ENCODE measurements at regions not wholly inside any gene's neighbourhood (a gene's known extent, or its start where the extent isn't known, plus 50 kb on each side); places are given as distances from the start of the nearest gene placed in this dataset.

DNA sequence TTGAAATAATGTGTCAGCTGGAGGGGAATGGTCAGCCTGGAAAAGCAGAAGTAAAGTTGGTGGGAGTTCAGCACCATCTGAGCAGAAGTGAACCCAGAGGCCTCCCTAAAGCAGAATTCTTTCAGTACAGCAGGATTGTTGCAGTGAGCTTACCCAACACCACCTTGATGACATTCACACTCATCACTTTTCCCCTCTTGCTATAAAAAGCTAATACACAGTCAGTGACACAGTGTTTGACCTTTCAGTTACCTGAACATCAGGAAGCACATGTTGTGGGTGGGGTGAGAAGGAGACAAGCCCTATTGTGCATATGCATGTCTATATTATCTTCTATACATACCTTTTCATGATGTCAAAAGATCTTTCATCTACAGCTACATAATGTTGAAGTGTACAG, 624.7 kb upstream of the ZFP42 start:
- Histone ChIP-seq H3K4me3 (ENCODE audit: control insufficient read depth in 1 of 7, extremely low read depth in 1 of 7, insufficient read depth in 4 of 7, low read depth in 2 of 7, low read length in 6 of 7) (no peak overlapping the region), H3K27ac (ENCODE audit: insufficient read depth in 1 of 2, low read depth in 1 of 2, low read length in 2 of 2, poor library complexity in 1 of 2, severe bottlenecking in 2 of 2) (no peak overlapping the region), H3K9me3 (ENCODE audit: control extremely low read depth in 1 of 5, control insufficient read depth in 4 of 5, insufficient read depth in 2 of 5, low read depth in 1 of 5, low read length in 4 of 5) (no peaks in the 10 kb centered on the region), H3K4me1 (ENCODE audit: control extremely low read depth in 1 of 4, control insufficient read depth in 4 of 4, insufficient read depth in 4 of 4, low read length in 3 of 4) (no peaks in the 10 kb centered on the region), H3K27me3 (replicated peaks in 2 of 5; ENCODE audit: control insufficient read depth in 4 of 5, insufficient read depth in 5 of 5, low read length in 4 of 5) (no peaks in the 10 kb centered on the region), H3K36me3 (ENCODE audit: control insufficient read depth in 4 of 4, insufficient read depth in 4 of 4, low read length in 3 of 4) (no peaks in the 10 kb centered on the region)
- ChIA-PET CTCF (no interaction called here), POLR2A (no interaction called here)
- no peak for DNase-seq

- Histone ChIP-seq H3K9me3 (ENCODE audit: control extremely low read depth in 1 of 5, control insufficient read depth in 4 of 5, insufficient read depth in 2 of 5, low read depth in 1 of 5, low read length in 4 of 5) (peaks cover 0 to 3% (median 0%) of the 10 kb centered on the region in 5 experiments), H3K4me1 (ENCODE audit: control extremely low read depth in 1 of 4, control insufficient read depth in 4 of 4, insufficient read depth in 4 of 4, low read length in 3 of 4) (no peaks in the 10 kb centered on the region), H3K36me3 (ENCODE audit: control insufficient read depth in 4 of 4, insufficient read depth in 4 of 4, low read length in 3 of 4) (no peaks in the 10 kb centered on the region), H3K27ac (ENCODE audit: insufficient read depth in 1 of 2, low read depth in 1 of 2, low read length in 2 of 2, poor library complexity in 1 of 2, severe bottlenecking in 2 of 2) (no peak overlapping the region), H3K27me3 (replicated peaks in 2 of 5; ENCODE audit: control insufficient read depth in 4 of 5, insufficient read depth in 5 of 5, low read length in 4 of 5) (no peaks in the 10 kb centered on the region), H3K4me3 (ENCODE audit: control insufficient read depth in 1 of 7, extremely low read depth in 1 of 7, insufficient read depth in 4 of 7, low read depth in 2 of 7, low read length in 6 of 7) (no peak overlapping the region)
- ChIA-PET POLR2A (no interaction called here), CTCF (no interaction called here)
- WGBS (ENCODE audit: insufficient coverage) = no CpG with 5 or more reads among the region's 3 CpGs
- no peak for DNase-seq
Measured at GRCh38 chr4:187378441-187378840, 617.1 kb upstream of the ZFP42 start.

DNA sequence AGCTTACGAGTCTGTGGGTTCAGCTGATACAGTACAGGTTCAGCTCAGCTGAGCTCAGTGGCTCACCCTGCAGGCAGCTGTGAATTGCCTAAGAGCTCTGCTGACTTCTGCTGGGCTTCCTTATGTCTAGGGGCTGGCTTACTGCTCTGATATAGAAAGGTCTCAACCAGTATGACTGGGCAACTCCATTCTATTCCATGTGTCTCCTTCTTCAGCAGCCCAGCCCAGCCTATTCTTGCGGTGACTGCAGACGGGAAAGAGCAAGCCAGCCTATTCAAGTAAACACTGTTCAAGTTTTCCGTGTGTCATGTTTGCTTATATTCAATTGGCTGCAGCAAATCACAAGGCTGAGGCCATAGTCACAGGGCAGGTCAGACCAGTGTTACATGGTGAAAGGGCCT, 615.4 kb upstream of the ZFP42 start:
- no peaks in the 10 kb centered on the region for H3K4me1 ChIP-seq (ENCODE audit: control extremely low read depth in 1 of 4, control insufficient read depth in 4 of 4, insufficient read depth in 4 of 4, low read length in 3 of 4)
- no peaks in the 10 kb centered on the region for H3K36me3 ChIP-seq (ENCODE audit: control insufficient read depth in 4 of 4, insufficient read depth in 4 of 4, low read length in 3 of 4)
- H3K27me3 ChIP-seq (replicated peaks in 2 of 5; ENCODE audit: control insufficient read depth in 4 of 5, insufficient read depth in 5 of 5, low read length in 4 of 5) = no peaks in the 10 kb centered on the region
- H3K4me3 ChIP-seq (ENCODE audit: control insufficient read depth in 1 of 7, extremely low read depth in 1 of 7, insufficient read depth in 4 of 7, low read depth in 2 of 7, low read length in 6 of 7) = no peak overlapping the region
- CTCF ChIA-PET = no interaction called here
- no peak for DNase-seq
- no peak overlapping the region for H3K27ac ChIP-seq (ENCODE audit: insufficient read depth in 1 of 2, low read depth in 1 of 2, low read length in 2 of 2, poor library complexity in 1 of 2, severe bottlenecking in 2 of 2)
- POLR2A ChIA-PET = no interaction called here
- WGBS (ENCODE audit: insufficient coverage) = 86% methylated on average over 4 of the region's 4 CpGs
- H3K9me3 ChIP-seq (ENCODE audit: control extremely low read depth in 1 of 5, control insufficient read depth in 4 of 5, insufficient read depth in 2 of 5, low read depth in 1 of 5, low read length in 4 of 5) = peaks cover 0 to 3% (median 0%) of the 10 kb centered on the region in 5 experiments

DNA sequence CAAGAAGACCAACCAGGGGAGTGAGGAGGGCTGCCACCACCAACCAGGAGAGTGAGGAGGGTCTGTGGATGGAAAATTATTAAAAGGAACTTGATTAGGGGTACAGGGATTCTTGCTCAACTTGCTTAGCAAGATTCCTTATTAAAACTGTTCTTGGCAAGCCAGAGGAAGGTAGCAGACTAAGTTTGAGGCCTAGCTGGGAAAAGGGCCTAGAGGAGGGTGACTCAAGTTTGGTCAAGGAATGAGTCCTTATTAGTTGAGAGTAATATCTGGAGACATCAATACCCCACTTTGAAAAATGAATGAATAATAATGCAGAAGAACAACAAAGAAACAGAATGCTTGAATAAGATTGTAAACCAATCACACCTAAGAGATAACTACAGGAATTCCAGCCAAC, 612.4 kb upstream of the ZFP42 start:
- CTCF ChIA-PET = no interaction called here
- no peak for DNase-seq
- POLR2A ChIA-PET = no interaction called here
- H3K36me3 ChIP-seq (ENCODE audit: control insufficient read depth in 4 of 4, insufficient read depth in 4 of 4, low read length in 3 of 4) = no peaks in the 10 kb centered on the region
- H3K4me1 ChIP-seq (ENCODE audit: control extremely low read depth in 1 of 4, control insufficient read depth in 4 of 4, insufficient read depth in 4 of 4, low read length in 3 of 4) = no peaks in the 10 kb centered on the region
- H3K9me3 ChIP-seq (ENCODE audit: control extremely low read depth in 1 of 5, control insufficient read depth in 4 of 5, insufficient read depth in 2 of 5, low read depth in 1 of 5, low read length in 4 of 5) = no peaks in the 10 kb centered on the region
- H3K27ac ChIP-seq (ENCODE audit: insufficient read depth in 1 of 2, low read depth in 1 of 2, low read length in 2 of 2, poor library complexity in 1 of 2, severe bottlenecking in 2 of 2) = no peak overlapping the region
- H3K27me3 ChIP-seq (replicated peaks in 2 of 5; ENCODE audit: control insufficient read depth in 4 of 5, insufficient read depth in 5 of 5, low read length in 4 of 5) = no peaks in the 10 kb centered on the region
- H3K4me3 ChIP-seq (ENCODE audit: control insufficient read depth in 1 of 7, extremely low read depth in 1 of 7, insufficient read depth in 4 of 7, low read depth in 2 of 7, low read length in 6 of 7) = no peak overlapping the region

GRCh38 chr4:187387739-187388138, 607.8 kb upstream of the ZFP42 start:
- DNase-seq = no peak
- no peaks in the 10 kb centered on the region for H3K9me3 ChIP-seq (ENCODE audit: control extremely low read depth in 1 of 5, control insufficient read depth in 4 of 5, insufficient read depth in 2 of 5, low read depth in 1 of 5, low read length in 4 of 5)
- CTCF ChIA-PET = no interaction called here
- H3K27me3 ChIP-seq (replicated peaks in 2 of 5; ENCODE audit: control insufficient read depth in 4 of 5, insufficient read depth in 5 of 5, low read length in 4 of 5) = no peaks in the 10 kb centered on the region
- POLR2A ChIA-PET = no interaction called here
- 97% methylated on average over 4 of the region's 5 CpGs for WGBS (ENCODE audit: insufficient coverage)
- no peaks in the 10 kb centered on the region for H3K36me3 ChIP-seq (ENCODE audit: control insufficient read depth in 4 of 4, insufficient read depth in 4 of 4, low read length in 3 of 4)
- no peak overlapping the region for H3K27ac ChIP-seq (ENCODE audit: insufficient read depth in 1 of 2, low read depth in 1 of 2, low read length in 2 of 2, poor library complexity in 1 of 2, severe bottlenecking in 2 of 2)
- no peaks in the 10 kb centered on the region for H3K4me1 ChIP-seq (ENCODE audit: control extremely low read depth in 1 of 4, control insufficient read depth in 4 of 4, insufficient read depth in 4 of 4, low read length in 3 of 4)
- H3K4me3 ChIP-seq (ENCODE audit: control insufficient read depth in 1 of 7, extremely low read depth in 1 of 7, insufficient read depth in 4 of 7, low read depth in 2 of 7, low read length in 6 of 7) = no peak overlapping the region

GRCh38 chr4:187389420-187389819, 606.2 kb upstream of the ZFP42 start:
- WGBS (ENCODE audit: insufficient coverage) = 72% methylated on average over 4 of the region's 4 CpGs
- no peaks in the 10 kb centered on the region for H3K4me1 ChIP-seq (ENCODE audit: control extremely low read depth in 1 of 4, control insufficient read depth in 4 of 4, insufficient read depth in 4 of 4, low read length in 3 of 4)
- no peaks in the 10 kb centered on the region for H3K9me3 ChIP-seq (ENCODE audit: control extremely low read depth in 1 of 5, control insufficient read depth in 4 of 5, insufficient read depth in 2 of 5, low read depth in 1 of 5, low read length in 4 of 5)
- DNase-seq = no peak
- no peak overlapping the region for H3K4me3 ChIP-seq (ENCODE audit: control insufficient read depth in 1 of 7, extremely low read depth in 1 of 7, insufficient read depth in 4 of 7, low read depth in 2 of 7, low read length in 6 of 7)
- H3K27ac ChIP-seq (ENCODE audit: insufficient read depth in 1 of 2, low read depth in 1 of 2, low read length in 2 of 2, poor library complexity in 1 of 2, severe bottlenecking in 2 of 2) = no peak overlapping the region
- POLR2A ChIA-PET = no interaction called here
- CTCF ChIA-PET = no interaction called here
- H3K27me3 ChIP-seq (replicated peaks in 2 of 5; ENCODE audit: control insufficient read depth in 4 of 5, insufficient read depth in 5 of 5, low read length in 4 of 5) = no peaks in the 10 kb centered on the region
- H3K36me3 ChIP-seq (ENCODE audit: control insufficient read depth in 4 of 4, insufficient read depth in 4 of 4, low read length in 3 of 4) = no peaks in the 10 kb centered on the region

DNA sequence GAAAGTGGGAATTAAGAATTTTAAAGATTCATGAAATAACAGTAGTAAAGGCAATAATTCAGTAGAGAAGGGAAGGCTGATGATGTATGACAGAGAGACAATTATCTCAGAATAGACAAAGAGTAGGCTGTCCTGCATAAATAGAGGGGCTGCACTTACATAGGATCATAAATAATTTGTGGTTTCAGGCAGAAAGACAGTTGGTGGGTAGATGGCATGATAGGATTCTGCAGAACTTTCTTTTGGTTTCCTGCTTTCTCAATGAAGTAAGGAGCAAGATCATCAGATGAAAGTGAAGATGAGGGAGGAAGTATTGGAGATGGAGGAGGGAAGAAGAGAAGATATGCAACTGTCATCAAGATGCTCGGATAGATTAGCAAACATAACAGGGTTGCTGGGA, 604.9 kb upstream of the ZFP42 start:
- Histone ChIP-seq H3K36me3 (ENCODE audit: control insufficient read depth in 4 of 4, insufficient read depth in 4 of 4, low read length in 3 of 4) (no peaks in the 10 kb centered on the region), H3K9me3 (ENCODE audit: control extremely low read depth in 1 of 5, control insufficient read depth in 4 of 5, insufficient read depth in 2 of 5, low read depth in 1 of 5, low read length in 4 of 5) (no peaks in the 10 kb centered on the region), H3K4me1 (ENCODE audit: control extremely low read depth in 1 of 4, control insufficient read depth in 4 of 4, insufficient read depth in 4 of 4, low read length in 3 of 4) (no peaks in the 10 kb centered on the region), H3K27me3 (replicated peaks in 2 of 5; ENCODE audit: control insufficient read depth in 4 of 5, insufficient read depth in 5 of 5, low read length in 4 of 5) (no peaks in the 10 kb centered on the region), H3K27ac (ENCODE audit: insufficient read depth in 1 of 2, low read depth in 1 of 2, low read length in 2 of 2, poor library complexity in 1 of 2, severe bottlenecking in 2 of 2) (no peak overlapping the region), H3K4me3 (ENCODE audit: control insufficient read depth in 1 of 7, extremely low read depth in 1 of 7, insufficient read depth in 4 of 7, low read depth in 2 of 7, low read length in 6 of 7) (no peak overlapping the region)
- 91% methylated on average over 1 of the region's 1 CpG for WGBS (ENCODE audit: insufficient coverage)
- DNase-seq = no peak
- ChIA-PET CTCF (no interaction called here), POLR2A (no interaction called here)
